ENCODE measurements at regions not wholly inside any gene's neighbourhood (a gene's known extent, or its start where the extent isn't known, plus 50 kb on each side); places are given as distances from the start of the nearest gene placed in this dataset.

- Histone ChIP-seq H3K27me3 (ENCODE audit: control insufficient read depth in 2 of 2, insufficient read depth in 2 of 2, low read length in 2 of 2) (peaks cover 3 to 9% of the 10 kb centered on the region in 2 experiments), H3K79me2 (ENCODE audit: control insufficient read depth, insufficient read depth, low read length) (no peaks in the 10 kb centered on the region), H3K27ac (ENCODE audit: insufficient read depth, low read depth, low read length) (no peak overlapping the region), H3K9me1 (replicated peaks; ENCODE audit: control insufficient read depth, extremely low read depth, insufficient read depth, low read length) (no peaks in the 10 kb centered on the region), H3K36me3 (ENCODE audit: control insufficient read depth in 2 of 2, extremely low read depth in 1 of 2, insufficient read depth in 2 of 2, low read length in 2 of 2) (no peaks in the 10 kb centered on the region), H3K4me3 (replicated peaks in 1 of 3; ENCODE audit: insufficient read depth in 1 of 3, low read depth in 1 of 3, low read length in 3 of 3) (no peak overlapping the region), H3K9ac (replicated peaks; ENCODE audit: extremely low read depth, insufficient read depth, low read length) (no peak overlapping the region), H4K20me1 (replicated peaks; ENCODE audit: control insufficient read depth, extremely low read depth, insufficient read depth, low read length) (no peaks in the 10 kb centered on the region), H3K4me1 (ENCODE audit: control insufficient read depth, extremely low read depth, insufficient read depth, low read length) (no peaks in the 10 kb centered on the region), H2AFZ (ENCODE audit: low read depth, low read length) (no peak overlapping the region), H3K9me3 (replicated peaks; ENCODE audit: control insufficient read depth, insufficient read depth, low read length) (no peaks in the 10 kb centered on the region), H3K4me2 (ENCODE audit: insufficient read depth, low read length) (no peak overlapping the region)
- BruUV-seq (replicated peaks), result no TSS peak
- FAIRE-seq, result no peak
- ChIA-PET POLR2A (no interaction called here), CTCF (no interaction called here)
- TF ChIP-seq POLR2AphosphoS5 (IDR thresholded peaks at IDR 0.05; ENCODE audit: insufficient read depth, low read depth, low read length) (no peak), JUN (IDR thresholded peaks at IDR 0.05; ENCODE audit: borderline replicate concordance, insufficient read depth, insufficient read length, low read depth) (no peak), CTCF (IDR thresholded peaks at IDR 0.05; ENCODE audit: extremely low read depth in 1 of 2, insufficient read depth in 1 of 2, low read depth in 1 of 2, low read length in 2 of 2) (no peak), FOS (IDR thresholded peaks at IDR 0.05; ENCODE audit: borderline replicate concordance, insufficient read depth, low read length) (no peak), GATA2 (IDR thresholded peaks at IDR 0.05; ENCODE audit: insufficient read depth, insufficient read length, low read depth, low read length) (no peak), EZH2 (IDR thresholded peaks at IDR 0.05; ENCODE audit: borderline replicate concordance, low read depth, low read length, severe bottlenecking) (no peak), MAX (IDR thresholded peaks at IDR 0.05; ENCODE audit: insufficient read depth, insufficient read length) (no peak), POLR2A (IDR thresholded peaks at IDR 0.05; ENCODE audit: low read depth, low read length) (no peak), MYC (IDR thresholded peaks at IDR 0.05; ENCODE audit: low read depth, low read length) (no peak)
- intact Hi-C loops (cut with micrococcal nuclease), result no loop called here
- no peak for DNase-seq (ENCODE audit: low read depth, low spot score)
- dilution Hi-C loops (cut with MboI; ENCODE audit: extremely low pct_ligation_motif_present, low sequenced_read_pairs), result no loop called here
Observed at GRCh38 chr12:77253321-77253720, 188.0 kb upstream of the E2F7 start.

All from endothelial cell of umbilical vein (primary cell).